RPMI8226 (cell line): ENCODE measurements at regions not wholly inside any gene's neighbourhood (a gene's known extent, or its start where the extent isn't known, plus 50 kb on each side); places are given as distances from the start of the nearest gene placed in this dataset.

ENCODE experiments used
- DNase-seq: peaks from one replicate; pipeline ENCODE4 v3.0.0-alpha.2; 2015

DNA sequence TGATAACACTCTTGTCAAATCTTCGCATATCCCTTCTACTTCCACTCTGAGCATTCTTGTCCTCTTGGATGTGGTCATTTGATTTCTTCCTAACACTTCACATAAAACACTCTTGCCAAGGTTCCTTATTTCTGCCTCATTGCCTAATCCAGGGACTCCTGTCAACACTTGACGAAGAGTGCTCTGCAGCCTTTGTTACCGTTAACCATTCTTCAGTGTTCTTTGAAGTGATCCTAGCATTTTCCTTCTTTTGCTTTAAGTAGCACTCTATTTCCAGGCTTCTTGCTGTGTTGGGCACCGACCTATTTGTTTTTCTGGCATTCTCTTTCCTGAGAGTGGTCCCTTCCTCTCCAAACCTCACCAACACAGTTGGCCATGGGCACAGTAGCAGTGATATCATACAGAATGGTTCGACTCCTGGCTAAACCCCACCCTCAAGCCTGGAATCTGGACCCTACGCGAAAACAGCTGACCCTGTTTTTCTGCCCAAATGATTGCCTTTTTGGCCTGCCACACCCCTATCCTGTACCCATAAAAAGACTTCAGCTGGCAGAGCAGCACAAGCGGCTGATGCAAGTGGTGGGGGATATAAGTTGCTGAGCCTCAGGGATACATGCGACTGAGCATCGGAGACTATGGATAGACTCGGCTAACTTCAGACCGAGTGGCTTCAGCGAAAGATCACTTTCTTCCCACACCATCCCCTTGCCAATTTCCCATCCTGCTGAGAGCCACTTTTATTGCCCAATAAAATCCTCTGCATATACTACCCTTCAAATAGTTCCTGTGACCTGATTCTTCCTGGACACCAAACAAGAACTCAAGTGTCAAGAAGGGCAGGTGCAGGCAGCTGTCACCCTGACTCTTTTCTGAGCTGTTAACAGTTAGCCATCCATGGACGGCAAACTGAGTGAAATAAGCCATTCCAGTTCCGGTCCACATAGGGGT is 820.6 kb downstream of the CCSER2 start:
- no peak for DNase-seq

- DNase-seq, result no peak
These were observed 821.4 kb downstream of the CCSER2 start for GRCh38 chr10:85149766-85150165.

- no peak for DNase-seq
These were observed 823.1 kb downstream of the CCSER2 start for GRCh38 chr10:85151506-85151905.

DNA sequence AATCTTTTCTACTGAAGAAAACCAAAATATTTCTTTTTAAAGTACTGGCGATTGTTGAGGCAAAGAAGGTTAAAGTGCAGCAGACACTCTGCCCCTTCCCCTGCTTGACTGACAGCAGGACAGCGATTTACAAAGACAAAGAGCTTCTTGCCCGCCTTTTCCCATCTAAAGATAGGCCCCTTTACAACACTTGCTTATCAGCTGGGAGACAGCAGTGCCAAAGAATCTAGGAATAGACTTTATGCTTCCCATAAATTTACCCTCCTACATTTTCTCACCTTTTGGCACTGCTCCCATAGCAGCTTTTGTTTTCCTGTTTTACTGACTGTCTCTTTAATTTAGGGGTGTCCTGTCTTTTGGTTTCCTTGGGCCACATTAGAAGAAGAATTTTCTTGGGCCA is 824.1 kb downstream of the CCSER2 start:
- DNase-seq, result no peak

DNA sequence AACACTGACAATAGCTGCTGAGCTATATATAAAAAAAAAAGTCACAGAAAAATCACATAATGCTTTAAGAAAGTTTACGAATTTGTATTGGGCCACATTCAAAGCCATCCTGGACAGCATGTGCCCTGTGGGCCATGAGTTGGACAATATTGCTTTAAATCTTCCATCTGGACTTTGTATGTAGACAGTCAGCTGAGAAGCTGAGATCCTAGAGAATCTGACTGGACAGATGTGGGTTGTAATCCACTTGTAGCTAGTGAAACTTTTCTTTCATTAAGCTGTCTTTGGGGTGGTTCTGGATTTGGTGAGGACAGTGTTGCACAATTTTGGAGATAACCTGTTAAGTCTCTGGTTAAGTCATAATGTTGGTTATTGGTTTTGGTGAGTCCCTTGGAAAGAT is 824.5 kb downstream of the CCSER2 start:
- DNase-seq, result no peak

- no peak for DNase-seq
These were observed 828.8 kb downstream of the CCSER2 start for GRCh38 chr10:85157206-85157605.

- DNase-seq, result no peak
These were observed 839.9 kb downstream of the CCSER2 start for GRCh38 chr10:85168243-85168642.

- DNase-seq, result no peak
These were observed 841.6 kb downstream of the CCSER2 start for GRCh38 chr10:85170026-85170425.

DNA sequence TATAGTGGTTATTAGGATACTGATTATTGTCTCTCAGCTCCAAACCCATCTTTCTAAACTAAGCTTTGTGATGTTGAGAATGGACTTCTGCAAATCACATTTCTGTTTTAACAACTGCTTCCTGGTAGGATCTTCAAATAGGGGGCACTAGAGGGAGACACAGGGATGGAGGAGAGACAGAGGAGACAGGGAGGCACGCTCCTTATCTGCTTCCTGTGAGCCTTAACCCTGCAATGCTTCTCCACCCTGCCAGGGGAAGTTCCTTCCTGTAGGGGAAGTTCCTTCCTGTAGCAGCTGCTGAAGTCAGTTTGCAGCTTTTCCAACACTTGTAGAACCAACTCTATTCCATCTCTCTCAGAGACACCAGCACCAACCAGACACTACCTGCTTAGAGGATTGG is 847.2 kb downstream of the CCSER2 start:
- DNase-seq, result no peak

- no peak for DNase-seq
These were observed 849.4 kb downstream of the CCSER2 start for GRCh38 chr10:85177767-85178166.

GRCh38 chr10:85187047-85187446 is 858.7 kb downstream of the CCSER2 start:
- no peak for DNase-seq

DNA sequence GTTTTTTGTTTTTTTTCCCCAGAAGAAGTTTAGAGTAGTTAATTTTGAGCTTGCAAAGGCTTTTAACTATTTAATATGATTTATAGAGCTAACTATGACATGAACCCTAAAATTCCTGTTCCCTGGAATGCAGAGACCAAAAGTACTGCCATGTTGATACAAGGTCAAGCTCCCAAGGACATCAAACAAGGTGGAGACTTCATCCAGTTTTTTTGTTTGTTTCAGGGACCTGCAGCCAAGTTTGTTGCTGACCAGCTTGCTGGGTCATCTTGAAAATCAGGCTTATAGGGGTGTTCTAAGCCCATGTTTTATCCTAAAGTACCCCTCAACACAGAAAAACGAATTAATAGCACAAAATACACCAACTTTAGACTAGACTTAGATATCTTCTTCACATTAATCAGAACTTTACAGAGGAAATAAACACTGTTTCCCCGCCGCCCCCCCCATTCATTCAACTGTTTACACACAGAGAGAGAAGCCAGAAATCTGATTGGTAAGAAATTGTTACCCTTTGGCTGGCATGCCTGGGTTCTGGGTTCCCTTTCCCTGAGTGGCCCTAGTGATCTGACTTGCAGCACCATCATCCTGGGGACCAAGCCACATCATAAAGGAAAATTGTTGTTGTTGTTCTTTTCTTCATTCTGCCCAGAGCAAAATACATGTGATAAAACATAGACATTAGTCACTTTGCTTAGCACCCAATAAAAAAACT is 860.5 kb downstream of the CCSER2 start:
- DNase-seq, result no peak

DNA sequence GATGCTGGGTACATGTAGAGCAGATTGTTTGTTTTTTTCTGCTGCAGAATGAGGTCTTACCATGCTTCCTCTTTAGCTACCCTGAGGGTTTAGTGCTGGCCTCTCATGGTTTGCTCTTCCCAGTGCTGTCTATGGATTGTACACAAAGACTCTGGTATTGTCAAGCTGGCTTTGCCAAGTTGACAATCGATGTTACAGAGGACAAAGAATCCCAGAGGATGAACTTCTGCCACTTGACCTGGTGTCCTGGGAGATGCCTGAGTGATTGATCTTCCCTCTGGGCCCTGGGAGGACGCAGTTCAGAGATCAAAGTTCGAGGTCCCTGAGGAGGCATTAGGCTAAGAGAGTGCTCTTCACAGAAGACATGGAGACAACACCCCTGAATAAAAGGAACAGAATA is 865.4 kb downstream of the CCSER2 start:
- DNase-seq, result no peak

DNA sequence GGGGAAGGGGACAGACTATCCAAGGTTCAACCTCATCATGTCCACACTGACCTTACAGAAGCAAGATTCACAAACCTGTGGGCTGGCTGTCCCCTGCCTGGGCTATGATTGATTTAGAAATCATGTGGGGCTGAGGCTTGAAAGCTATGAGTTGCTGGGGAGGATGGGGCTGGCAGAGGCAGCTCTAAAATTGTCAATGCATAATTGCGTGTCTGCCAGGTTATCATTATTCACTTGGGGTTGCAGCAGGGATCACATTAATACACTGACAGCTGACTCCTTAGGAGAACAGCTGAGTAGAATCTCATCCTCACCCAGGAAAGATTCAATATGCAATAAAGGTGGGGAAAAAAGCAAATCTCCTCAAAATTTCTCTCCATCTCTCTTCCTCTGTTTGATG is 866.3 kb downstream of the CCSER2 start:
- no peak for DNase-seq

DNA sequence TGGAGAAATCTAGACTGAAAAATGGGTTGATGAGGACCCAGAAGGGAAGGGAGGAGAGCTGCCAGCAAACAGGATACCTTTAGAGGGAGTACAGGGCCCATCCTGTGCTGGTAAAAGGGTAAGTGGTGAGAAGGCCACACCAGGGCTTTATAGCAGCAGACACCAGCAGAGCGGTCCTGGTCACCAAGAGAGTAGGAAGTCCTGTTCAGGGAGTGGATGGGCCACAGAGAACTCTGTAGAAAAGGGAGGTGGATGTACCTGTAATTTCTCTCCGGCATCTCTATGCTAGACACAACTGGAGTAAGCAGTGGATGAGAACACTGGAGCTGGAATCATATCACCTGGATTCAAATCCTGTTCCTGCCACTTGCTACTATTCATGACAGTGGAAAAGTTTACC is 867.2 kb downstream of the CCSER2 start:
- no peak for DNase-seq

DNA sequence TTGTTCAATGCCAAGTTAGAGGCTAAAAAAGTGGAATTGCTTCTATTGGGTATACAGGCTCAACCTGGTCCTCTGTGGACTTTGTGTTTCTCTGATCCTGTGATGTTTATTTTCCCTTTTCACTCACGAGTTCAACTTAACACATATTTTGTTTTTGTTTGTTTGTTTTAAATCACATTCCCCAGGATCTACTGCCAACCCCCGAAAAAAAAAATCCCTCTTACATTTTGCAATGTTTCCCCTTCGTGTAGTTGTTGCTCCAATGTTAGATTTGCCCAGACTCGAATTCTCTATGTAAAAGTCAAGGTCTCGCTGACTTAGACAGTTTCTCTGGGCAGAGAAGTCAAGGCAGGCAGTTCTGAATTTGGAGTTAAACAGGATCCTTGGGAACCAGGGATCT is 876.4 kb downstream of the CCSER2 start:
- no peak for DNase-seq

DNA sequence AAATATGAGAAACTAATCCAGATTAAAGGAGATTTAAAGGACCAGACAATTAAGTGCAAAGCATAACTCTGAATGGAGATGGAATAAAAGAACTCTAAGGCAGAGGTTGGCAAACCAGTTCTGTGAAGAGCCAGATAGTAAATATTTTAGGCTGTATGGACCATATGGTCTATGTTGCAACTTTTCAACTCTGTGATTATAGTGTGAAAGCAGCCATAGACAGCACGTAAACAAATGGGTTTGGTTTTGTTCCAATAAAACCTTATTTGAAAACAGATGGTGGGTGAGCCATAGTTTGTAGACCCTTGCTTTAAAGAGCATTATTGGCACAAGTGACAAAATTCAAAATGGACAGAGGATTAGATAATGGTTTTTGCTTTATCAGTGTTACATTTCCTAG is 884.1 kb downstream of the CCSER2 start:
- DNase-seq, result no peak

DNA sequence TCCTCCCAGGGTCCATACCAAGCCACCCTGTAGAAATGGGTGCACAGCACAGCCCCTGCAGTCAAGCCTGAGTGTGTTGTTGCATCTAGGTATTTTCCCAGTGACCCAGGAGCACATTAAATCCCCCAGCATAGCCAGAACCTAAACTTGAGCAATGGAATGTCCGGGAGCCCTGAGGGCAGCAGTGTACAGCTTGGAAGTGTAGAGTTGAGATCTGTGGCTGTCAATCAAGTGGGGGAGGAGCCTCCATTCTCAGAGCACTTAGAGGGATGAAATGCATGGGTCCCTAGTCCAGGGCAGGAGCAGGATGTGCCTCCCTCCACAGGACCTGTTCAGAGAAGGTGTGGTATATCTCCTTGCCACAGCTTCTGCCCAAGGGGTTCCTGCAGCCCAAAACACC is 885.1 kb downstream of the CCSER2 start:
- DNase-seq, result no peak

- DNase-seq, result no peak
These were observed 893.9 kb downstream of the CCSER2 start for GRCh38 chr10:85222300-85222699.

GRCh38 chr10:85224366-85224940 is 896.1 kb downstream of the CCSER2 start:
- no peak for DNase-seq

GRCh38 chr10:85225311-85225710 is 896.9 kb downstream of the CCSER2 start:
- no peak for DNase-seq

GRCh38 chr10:85226596-85226995 is 898.2 kb downstream of the CCSER2 start:
- no peak for DNase-seq

- no peak for DNase-seq
These were observed 900.3 kb downstream of the CCSER2 start for GRCh38 chr10:85228726-85229125.
